H9 (cell line): ENCODE measurements at regions not wholly inside any gene's neighbourhood (a gene's known extent, or its start where the extent isn't known, plus 50 kb on each side); places are given as distances from the start of the nearest gene placed in this dataset.

ENCODE experiments used
- DNase-seq: peaks from one replicate; pipeline ENCODE4 v3.0.0-alpha.2; 2017
- H2AFZ ChIP-seq: one replicate; pipeline ENCODE4 v1.6.1; 2013; ENCODE audit warnings: mild to moderate bottlenecking, low read length, control low read depth, moderate library complexity
- H2AK5ac ChIP-seq: 2 replicates; pipeline ENCODE4 v1.6.1; 2013; ENCODE audit warnings: low read length, control low read depth, mixed read lengths; ENCODE audit not compliant: insufficient read length
- H2BK120ac ChIP-seq: one replicate; pipeline ENCODE4 v1.6.1; 2013; ENCODE audit warnings: low read depth, mild to moderate bottlenecking, low read length, control low read depth, inconsistent platforms; ENCODE audit not compliant: poor library complexity, severe bottlenecking
- H2BK12ac ChIP-seq: 2 replicates; pipeline ENCODE4 v1.6.1; 2013; ENCODE audit warnings: low read length, control low read depth, mixed read lengths, low read depth; ENCODE audit not compliant: insufficient read length
- H2BK15ac ChIP-seq: 2 replicates; pipeline ENCODE4 v1.6.1; 2013; ENCODE audit warnings: low read depth, low read length, control low read depth
- H2BK20ac ChIP-seq: one replicate; pipeline ENCODE4 v1.6.1; 2013; ENCODE audit warnings: low read depth, mild to moderate bottlenecking, low read length, control low read depth, inconsistent platforms; ENCODE audit not compliant: poor library complexity, severe bottlenecking
- H2BK5ac ChIP-seq: 2 replicates; pipeline ENCODE4 v1.6.1; 2013; ENCODE audit warnings: low read length, control low read depth, mixed read lengths; ENCODE audit not compliant: insufficient read length
- H3K14ac ChIP-seq: 2 replicates; pipeline ENCODE4 v1.6.1; 2013; ENCODE audit warnings: low read length, control low read depth; ENCODE audit not compliant: insufficient read depth
- H3K18ac ChIP-seq: 2 replicates; pipeline ENCODE4 v1.6.1; 2013; ENCODE audit warnings: low read depth, mild to moderate bottlenecking, mixed read lengths, low read length, control low read depth; ENCODE audit not compliant: insufficient read length
- H3K23ac ChIP-seq: 2 replicates; pipeline ENCODE4 v1.6.1; 2013; ENCODE audit warnings: low read length, control low read depth, mixed read lengths, low read depth; ENCODE audit not compliant: insufficient read length
- H3K23me2 ChIP-seq: 2 replicates; pipeline ENCODE4 v1.6.1; 2013; ENCODE audit warnings: low read depth, mild to moderate bottlenecking, mixed read lengths, low read length, control low read depth; ENCODE audit not compliant: insufficient read length, poor library complexity, severe bottlenecking
- H3K27ac ChIP-seq: 2 replicates; pipeline ENCODE4 v1.5.1; 2013; ENCODE audit warnings: low read length, control low read depth, mixed read lengths, low read depth; ENCODE audit not compliant: insufficient read length
- H3K27me3 ChIP-seq: 2 replicates; pipeline ENCODE4 v1.6.1; 2013; ENCODE audit warnings: low read length, control low read depth, inconsistent platforms; ENCODE audit not compliant: insufficient read depth
- H3K4ac ChIP-seq: 2 replicates; pipeline ENCODE4 v1.6.1; 2013; ENCODE audit warnings: low read depth, mild to moderate bottlenecking, control low read depth, inconsistent platforms, low read length, moderate library complexity
- H3K4me1 ChIP-seq: 2 replicates; pipeline ENCODE4 v1.6.1; 2013; ENCODE audit warnings: low read length, control low read depth, inconsistent platforms; ENCODE audit not compliant: insufficient read depth
- H3K4me2 ChIP-seq: 2 replicates; pipeline ENCODE4 v1.6.1; 2013; ENCODE audit warnings: low read length, control low read depth, mixed read lengths; ENCODE audit not compliant: insufficient read length, insufficient read depth
- H3K56ac ChIP-seq: 2 replicates; pipeline ENCODE4 v1.6.1; 2013; ENCODE audit warnings: low read depth, mild to moderate bottlenecking, mixed read lengths, low read length, control low read depth; ENCODE audit not compliant: insufficient read length
- H3K79me1 ChIP-seq: 2 replicates; pipeline ENCODE4 v1.6.1; 2013; ENCODE audit warnings: low read depth, mild to moderate bottlenecking, moderate library complexity, low read length, control low read depth, inconsistent platforms; ENCODE audit not compliant: insufficient read depth, poor library complexity, severe bottlenecking
- H3K79me2 ChIP-seq: 2 replicates; pipeline ENCODE4 v1.6.1; 2013; ENCODE audit warnings: low read length, control low read depth, inconsistent platforms; ENCODE audit not compliant: insufficient read depth
- H3K9ac ChIP-seq: 2 replicates; pipeline ENCODE4 v1.6.1; 2013; ENCODE audit warnings: low read length, control low read depth, mixed read lengths; ENCODE audit not compliant: insufficient read length; ENCODE audit errors: extremely low read depth
- H3K9me3 ChIP-seq: one replicate; pipeline ENCODE4 v1.6.1; 2013; ENCODE audit warnings: low read depth, low read length, inconsistent platforms; ENCODE audit not compliant: control insufficient read depth
- H3T11ph ChIP-seq: one replicate; pipeline ENCODE4 v1.6.1; 2013; ENCODE audit warnings: mild to moderate bottlenecking, low read length, control low read depth, inconsistent platforms
- H4K20me1 ChIP-seq: one replicate; pipeline ENCODE4 v1.6.1; 2013; ENCODE audit not compliant: control insufficient read depth, insufficient read length, insufficient read depth
- H4K5ac ChIP-seq: 2 replicates; pipeline ENCODE4 v1.6.1; 2013; ENCODE audit warnings: low read depth, mild to moderate bottlenecking, mixed read lengths, low read length, control low read depth; ENCODE audit not compliant: insufficient read length
- H4K8ac ChIP-seq: replicated peaks from 2 replicates; pipeline ENCODE4 v1.6.1; 2013; ENCODE audit warnings: low read length, control low read depth, mixed read lengths, low read depth; ENCODE audit not compliant: insufficient read length
- H4K91ac ChIP-seq: 2 replicates; pipeline ENCODE4 v1.6.1; 2013; ENCODE audit warnings: low read depth, mild to moderate bottlenecking, moderate library complexity, mixed read lengths, low read length, control low read depth; ENCODE audit not compliant: insufficient read length
- H3K27ac Mint-ChIP-seq, 3 experiments: 2 replicates in 2 of 3; 3 replicates in 1 of 3; pipeline ENCODE4 v1.8.0; 2020 to 2021; ENCODE audit warnings: mixed read lengths in 3 of 3, mild to moderate bottlenecking in 1 of 3, moderate library complexity in 1 of 3
- H3K27me3 Mint-ChIP-seq: 2 replicates; pipeline ENCODE4 v1.8.0; 2021; ENCODE audit warnings: low read depth, mild to moderate bottlenecking, moderate library complexity, mixed read lengths
- H3K36me3 Mint-ChIP-seq, 3 experiments: 2 replicates in 2 of 3; 3 replicates in 1 of 3; pipeline ENCODE4 v1.8.0; 2020 to 2021; ENCODE audit warnings: low read depth in 3 of 3, mixed read lengths in 3 of 3; ENCODE audit not compliant: insufficient read depth in 1 of 3
- H3K4me1 Mint-ChIP-seq, 2 experiments: 2 replicates each; pipeline ENCODE4 v1.8.0; 2020; ENCODE audit warnings: mixed read lengths in 2 of 2
- H3K4me3 Mint-ChIP-seq, 2 experiments: 2 replicates in 1 of 2; 3 replicates in 1 of 2; pipeline ENCODE4 v1.8.0; 2020 to 2021; ENCODE audit warnings: mild to moderate bottlenecking in 2 of 2, mixed read lengths in 2 of 2, moderate library complexity in 1 of 2
- H3K9me3 Mint-ChIP-seq, 2 experiments: 2 replicates in 1 of 2; 3 replicates in 1 of 2; pipeline ENCODE4 v1.8.0; 2020; ENCODE audit warnings: mild to moderate bottlenecking in 2 of 2, mixed read lengths in 2 of 2, moderate library complexity in 1 of 2
- WGBS: extraction: QIAGEN DNeasy Blood & Tissue Kit; methylation state at CpG from one replicate; pipeline ENCODE4 v1.1.7; 2013; ENCODE audit warnings: missing lambda C conversion rate, low lambda C conversion rate, mixed read lengths; ENCODE audit not compliant: insufficient read length; ENCODE audit errors: extremely low coverage; 5-methylcytosine and 5-hydroxymethylcytosine counted together
- TF ChIP-seq, protein P1 (sequence below): fragments of 200-600 bp; sonication (generic); conservative IDR thresholded peaks from 3 replicates; pipeline ENCODE4 v1.8.0; 2021; ENCODE audit warnings: antibody characterized with exemption, mild to moderate bottlenecking

DNA sequence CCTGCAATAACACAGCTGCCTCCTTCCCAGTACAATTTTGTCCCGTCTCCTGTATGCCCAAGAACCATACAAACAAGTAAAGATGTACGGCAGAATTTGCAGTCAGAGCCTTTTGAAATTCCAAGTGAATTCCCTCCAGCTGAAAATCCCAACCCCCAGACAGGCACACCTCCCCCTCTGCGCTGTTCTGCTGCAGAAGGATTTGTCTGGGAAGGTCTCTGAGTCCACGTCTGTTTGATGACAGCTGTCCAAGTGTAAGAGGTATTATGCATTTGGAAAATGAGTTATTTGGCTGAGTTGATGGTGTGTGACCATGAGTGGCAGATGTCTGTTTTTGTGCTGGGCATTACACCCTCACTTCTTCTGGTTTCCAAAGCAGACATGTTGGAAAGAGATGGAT lies 104.9 kb upstream of the HS3ST4 start:
- WGBS: no CpG with 5 or more reads among the region's 4 CpGs
- H3K56ac ChIP-seq: no peak overlapping the region
- no peak overlapping the region for H3K27ac ChIP-seq
- no peaks in the 10 kb centered on the region for H3K79me1 ChIP-seq
- H3K14ac ChIP-seq: no peak overlapping the region
- Mint-ChIP-seq H3K4me3 (no peak overlapping the region), H3K36me3 (peaks cover 6 to 26% (median 7%) of the 10 kb centered on the region in 3 experiments; a peak in 6 of 7 replicates), H3K9me3 (peaks cover 13 to 23% of the 10 kb centered on the region in 2 experiments), H3K27ac (no peak overlapping the region), H3K27me3 (peaks cover 2% of the 10 kb centered on the region; the same call in 1 of the 2 replicates), H3K4me1 (peaks cover 0 to 3% of the 10 kb centered on the region in 2 experiments; a peak in 2 of 4 replicates)
- no peak overlapping the region for H3K18ac ChIP-seq
- no peak for DNase-seq
- H2BK120ac ChIP-seq: no peak overlapping the region
- no peak overlapping the region for H2BK20ac ChIP-seq
- H4K8ac ChIP-seq: no peak overlapping the region
- H3K9ac ChIP-seq: no peak overlapping the region
- H3K9me3 ChIP-seq: no peaks in the 10 kb centered on the region
- H3K79me2 ChIP-seq: no peaks in the 10 kb centered on the region
- H4K91ac ChIP-seq: no peak overlapping the region
- H3K23me2 ChIP-seq: no peaks in the 10 kb centered on the region
- no peak overlapping the region for H2BK5ac ChIP-seq
- no peak overlapping the region for H4K5ac ChIP-seq
- H3K4ac ChIP-seq: no peak overlapping the region
- no peaks in the 10 kb centered on the region for H3K4me1 ChIP-seq
- no peak overlapping the region for H3K4me2 ChIP-seq
- TF ChIP-seq, protein P1, sequence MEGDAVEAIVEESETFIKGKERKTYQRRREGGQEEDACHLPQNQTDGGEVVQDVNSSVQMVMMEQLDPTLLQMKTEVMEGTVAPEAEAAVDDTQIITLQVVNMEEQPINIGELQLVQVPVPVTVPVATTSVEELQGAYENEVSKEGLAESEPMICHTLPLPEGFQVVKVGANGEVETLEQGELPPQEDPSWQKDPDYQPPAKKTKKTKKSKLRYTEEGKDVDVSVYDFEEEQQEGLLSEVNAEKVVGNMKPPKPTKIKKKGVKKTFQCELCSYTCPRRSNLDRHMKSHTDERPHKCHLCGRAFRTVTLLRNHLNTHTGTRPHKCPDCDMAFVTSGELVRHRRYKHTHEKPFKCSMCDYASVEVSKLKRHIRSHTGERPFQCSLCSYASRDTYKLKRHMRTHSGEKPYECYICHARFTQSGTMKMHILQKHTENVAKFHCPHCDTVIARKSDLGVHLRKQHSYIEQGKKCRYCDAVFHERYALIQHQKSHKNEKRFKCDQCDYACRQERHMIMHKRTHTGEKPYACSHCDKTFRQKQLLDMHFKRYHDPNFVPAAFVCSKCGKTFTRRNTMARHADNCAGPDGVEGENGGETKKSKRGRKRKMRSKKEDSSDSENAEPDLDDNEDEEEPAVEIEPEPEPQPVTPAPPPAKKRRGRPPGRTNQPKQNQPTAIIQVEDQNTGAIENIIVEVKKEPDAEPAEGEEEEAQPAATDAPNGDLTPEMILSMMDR: no peak
- no peak overlapping the region for H2AK5ac ChIP-seq
- H2BK12ac ChIP-seq: no peak overlapping the region
- H4K20me1 ChIP-seq: no peaks in the 10 kb centered on the region
- no peaks in the 10 kb centered on the region for H3K27me3 ChIP-seq
- H3K23ac ChIP-seq: no peak overlapping the region
- H2AFZ ChIP-seq: no peak overlapping the region
- H2BK15ac ChIP-seq: no peak overlapping the region
- H3T11ph ChIP-seq: no peak overlapping the region
